ENCODE measurements at regions not wholly inside any gene's neighbourhood (a gene's known extent, or its start where the extent isn't known, plus 50 kb on each side); places are given as distances from the start of the nearest gene placed in this dataset.

GRCh38 chr7:10308276-10308675 is 665.4 kb upstream of the PHF14 start:
- TF ChIP-seq CTCF (IDR thresholded peaks at IDR 0.05) = no peak
- intact Hi-C loops (cut with DNase I) = no loop called here
- ATAC-seq (no peak), DNase-seq (no peak)
- Histone ChIP-seq H3K4me3 (no peak overlapping the region), H3K27me3 (no peaks in the 10 kb centered on the region), H3K27ac (no peak overlapping the region), H3K4me1 (no peaks in the 10 kb centered on the region), H3K9me3 (no peaks in the 10 kb centered on the region), H3K36me3 (no peaks in the 10 kb centered on the region)

- no peak overlapping the region for H3K27ac ChIP-seq
- no peak for TF ChIP-seq CTCF (IDR thresholded peaks at IDR 0.05)
- intact Hi-C loops (cut with DNase I) = no loop called here
- no peaks in the 10 kb centered on the region for H3K9me3 ChIP-seq
- H3K4me1 ChIP-seq = no peaks in the 10 kb centered on the region
- ATAC-seq (no peak), DNase-seq (no peak)
- no peaks in the 10 kb centered on the region for H3K36me3 ChIP-seq
- H3K27me3 ChIP-seq = no peaks in the 10 kb centered on the region
- H3K4me3 ChIP-seq = no peak overlapping the region
Measured at GRCh38 chr7:10312942-10313341, 660.7 kb upstream of the PHF14 start.

GRCh38 chr7:10315881-10316280 is 657.8 kb upstream of the PHF14 start:
- intact Hi-C loops (cut with DNase I) = no loop called here
- Histone ChIP-seq H3K9me3 (no peaks in the 10 kb centered on the region), H3K4me3 (no peak overlapping the region), H3K4me1 (no peaks in the 10 kb centered on the region), H3K27ac (no peak overlapping the region), H3K36me3 (no peaks in the 10 kb centered on the region), H3K27me3 (no peaks in the 10 kb centered on the region)
- DNase-seq (no peak), ATAC-seq (no peak)
- no peak for TF ChIP-seq CTCF (IDR thresholded peaks at IDR 0.05)

- H3K9me3 ChIP-seq = no peaks in the 10 kb centered on the region
- H3K27ac ChIP-seq = no peak overlapping the region
- TF ChIP-seq CTCF (IDR thresholded peaks at IDR 0.05) = no peak
- H3K27me3 ChIP-seq = no peaks in the 10 kb centered on the region
- no peaks in the 10 kb centered on the region for H3K36me3 ChIP-seq
- DNase-seq = no peak
- no peaks in the 10 kb centered on the region for H3K4me1 ChIP-seq
- intact Hi-C loops (cut with DNase I) = no loop called here
- no peak overlapping the region for H3K4me3 ChIP-seq
- ATAC-seq = no peak
Measured at GRCh38 chr7:10316488-10316887, 657.2 kb upstream of the PHF14 start.

GRCh38 chr7:10325395-10325794 is 648.3 kb upstream of the PHF14 start:
- H3K9me3 ChIP-seq = no peaks in the 10 kb centered on the region
- H3K36me3 ChIP-seq = no peaks in the 10 kb centered on the region
- H3K27me3 ChIP-seq = no peaks in the 10 kb centered on the region
- ATAC-seq = no peak
- intact Hi-C loops (cut with DNase I) = no loop called here
- no peak overlapping the region for H3K27ac ChIP-seq
- TF ChIP-seq CTCF (IDR thresholded peaks at IDR 0.05) = no peak
- H3K4me1 ChIP-seq = no peaks in the 10 kb centered on the region
- DNase-seq = no peak
- no peak overlapping the region for H3K4me3 ChIP-seq

- no peak for DNase-seq
- intact Hi-C loops (cut with DNase I) = no loop called here
- TF ChIP-seq CTCF (IDR thresholded peaks at IDR 0.05) = no peak
- no peak for ATAC-seq
- Histone ChIP-seq H3K27ac (no peak overlapping the region), H3K9me3 (no peaks in the 10 kb centered on the region), H3K36me3 (no peaks in the 10 kb centered on the region), H3K4me1 (no peaks in the 10 kb centered on the region), H3K27me3 (no peaks in the 10 kb centered on the region), H3K4me3 (no peak overlapping the region)
Measured at GRCh38 chr7:10343108-10343507, 630.6 kb upstream of the PHF14 start.

Measured in upper lobe of right lung (tissue), 1 donor.